Fibroblast of gingiva (primary cell): ENCODE measurements at regions not wholly inside any gene's neighbourhood (a gene's known extent, or its start where the extent isn't known, plus 50 kb on each side); places are given as distances from the start of the nearest gene placed in this dataset.

Source experiments
- DNase-seq: peaks from one replicate; pipeline ENCODE4 v3.0.0-alpha.2; 2011; ENCODE audit warnings: low read depth

DNA sequence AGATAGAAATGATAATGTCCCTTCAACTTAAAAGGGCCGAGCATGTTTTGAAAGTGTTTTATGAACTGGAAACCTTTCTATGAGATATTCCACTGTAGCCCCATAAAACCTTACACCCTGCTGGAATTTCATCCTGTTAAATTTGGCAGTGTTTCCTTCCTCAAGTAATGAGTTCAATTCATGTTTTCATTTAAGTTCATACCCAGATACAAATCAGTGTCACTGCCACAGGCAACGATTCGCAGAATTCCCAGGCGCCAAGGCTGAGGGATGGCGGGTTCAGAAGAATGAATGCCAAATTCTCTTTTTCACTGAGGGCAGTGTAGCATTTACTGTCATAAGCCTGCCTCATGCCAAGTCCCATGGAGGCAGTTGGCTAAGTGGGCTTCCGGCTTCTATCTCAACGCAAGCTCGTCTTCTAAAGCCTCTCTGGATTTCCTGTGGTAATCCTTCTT lies 511.8 kb upstream of the ID4 start:
- DNase-seq, result peak; percentile 6

DNA sequence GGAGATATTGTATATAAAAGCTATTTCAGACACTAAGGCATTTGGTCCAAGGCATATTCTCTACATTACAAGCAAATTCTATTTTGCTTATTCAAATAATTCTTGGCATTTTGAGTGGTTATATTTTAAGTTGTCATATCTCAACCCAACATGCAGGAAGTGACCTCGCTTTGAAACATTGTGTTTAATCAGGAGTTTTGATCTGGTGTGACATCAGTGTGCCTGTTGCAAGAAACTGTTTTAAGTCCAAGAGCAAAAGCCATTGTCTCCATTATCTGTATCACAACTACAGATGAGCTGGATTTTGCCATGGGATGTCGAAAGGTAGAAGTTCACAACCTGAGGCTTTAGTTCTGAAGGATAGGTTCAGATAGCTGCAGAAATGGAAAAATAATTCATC lies 509.9 kb upstream of the ID4 start:
- DNase-seq, result no peak

DNA sequence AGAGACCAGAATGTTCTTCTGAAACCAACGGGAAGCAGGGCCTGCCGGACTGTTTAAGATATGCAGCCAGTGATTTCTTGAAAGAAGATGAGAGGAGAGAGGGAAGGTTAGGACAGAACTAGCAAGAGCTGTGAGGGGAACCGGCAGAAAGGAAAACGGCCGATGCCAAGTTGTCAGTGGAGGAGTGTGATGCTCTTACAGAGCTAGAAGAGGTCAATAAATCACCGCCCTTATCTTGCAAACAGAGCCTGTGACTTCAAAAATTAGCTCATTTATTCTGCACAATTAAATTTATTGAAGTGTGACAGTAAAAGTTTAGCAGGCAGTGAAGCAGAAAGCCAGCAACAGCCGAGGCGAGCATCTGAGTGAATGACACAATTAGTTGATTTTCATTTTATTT lies 509.5 kb upstream of the ID4 start:
- no peak for DNase-seq

DNA sequence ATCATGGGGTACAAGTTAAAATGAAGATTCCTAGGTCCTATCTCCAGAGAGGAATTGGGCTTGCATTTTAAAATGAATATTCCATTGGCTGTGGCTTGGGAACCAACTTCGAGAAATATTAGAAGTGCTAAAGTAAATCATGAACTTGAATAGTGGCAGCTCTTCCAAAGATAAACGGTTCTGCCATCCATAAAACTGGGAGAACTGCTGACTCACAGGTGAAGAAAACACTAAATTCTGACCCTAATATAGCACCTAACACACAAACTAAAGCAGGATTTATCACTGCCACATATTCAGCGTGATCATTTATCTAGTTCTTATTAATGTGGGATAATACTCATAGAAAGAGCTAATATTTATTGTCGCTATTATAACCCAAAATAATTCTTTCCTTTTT lies 508.1 kb upstream of the ID4 start:
- DNase-seq, result no peak

DNA sequence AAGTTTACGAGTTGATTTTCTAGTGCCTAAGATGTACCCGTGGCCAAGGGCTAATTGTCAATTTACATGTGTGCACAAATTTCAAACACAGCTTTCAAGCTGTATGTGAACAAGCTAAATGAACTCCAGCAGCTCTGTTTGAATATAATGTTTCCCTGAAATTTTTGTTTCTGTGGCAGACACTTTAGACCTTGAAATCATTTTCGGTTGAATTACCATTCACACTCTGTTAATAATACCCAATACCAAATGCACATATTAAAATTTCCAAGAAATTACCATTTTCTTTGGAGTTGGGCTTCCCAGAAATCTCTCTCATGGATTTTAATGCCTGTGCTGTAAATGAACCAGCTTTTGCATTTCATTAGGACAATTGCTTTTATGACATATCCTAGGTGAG lies 506.1 kb upstream of the ID4 start:
- no peak for DNase-seq

DNA sequence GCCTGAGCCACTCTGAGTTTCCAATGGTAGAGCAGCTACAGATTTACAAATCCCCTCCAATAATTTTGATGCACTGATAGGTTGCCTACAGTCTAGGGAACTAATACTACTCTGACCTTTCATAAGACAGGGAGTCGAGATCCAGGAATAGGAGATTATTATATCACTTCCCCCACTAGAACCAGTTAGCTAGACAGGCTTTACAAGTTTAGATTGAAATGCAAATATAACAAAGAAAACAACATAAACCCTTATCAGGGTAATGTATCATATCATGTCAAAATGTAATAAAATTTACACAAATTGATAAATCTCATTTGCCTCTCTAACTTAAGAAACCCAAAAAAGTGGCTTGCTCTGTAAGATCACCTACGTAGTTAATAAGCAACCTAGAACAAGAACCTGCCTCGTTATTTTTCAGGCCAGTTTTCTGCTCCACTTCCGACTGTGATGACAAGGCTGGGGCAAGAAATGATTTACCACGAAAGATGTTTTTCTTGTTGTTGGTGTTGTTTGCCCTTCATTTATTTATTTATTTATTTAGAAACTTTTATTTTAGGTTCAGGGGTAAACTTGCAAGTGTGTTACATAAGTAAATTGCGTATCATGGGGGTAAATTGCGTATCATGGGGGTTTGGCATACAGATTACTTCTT lies 504.2 kb upstream of the ID4 start:
- DNase-seq, result no peak

DNA sequence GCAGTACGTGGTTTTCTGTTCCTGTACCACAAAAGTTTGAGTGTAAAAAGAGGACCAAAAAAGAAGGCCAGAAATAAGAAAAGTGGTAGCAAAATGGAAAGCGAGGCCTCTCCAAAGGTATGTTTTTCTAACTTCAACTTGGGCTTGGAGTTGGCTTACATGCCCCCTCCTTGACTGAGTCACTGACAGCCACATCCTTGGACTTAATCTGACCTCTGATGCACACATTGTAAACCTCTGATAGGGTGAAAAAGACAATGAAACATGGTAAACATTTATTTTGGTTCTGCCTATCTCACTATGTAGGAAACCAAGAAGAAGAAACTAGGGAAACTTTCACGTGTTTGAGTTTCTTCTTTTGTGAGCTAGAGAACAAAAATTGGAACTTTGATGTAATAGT lies 503.2 kb upstream of the ID4 start:
- no peak for DNase-seq

DNA sequence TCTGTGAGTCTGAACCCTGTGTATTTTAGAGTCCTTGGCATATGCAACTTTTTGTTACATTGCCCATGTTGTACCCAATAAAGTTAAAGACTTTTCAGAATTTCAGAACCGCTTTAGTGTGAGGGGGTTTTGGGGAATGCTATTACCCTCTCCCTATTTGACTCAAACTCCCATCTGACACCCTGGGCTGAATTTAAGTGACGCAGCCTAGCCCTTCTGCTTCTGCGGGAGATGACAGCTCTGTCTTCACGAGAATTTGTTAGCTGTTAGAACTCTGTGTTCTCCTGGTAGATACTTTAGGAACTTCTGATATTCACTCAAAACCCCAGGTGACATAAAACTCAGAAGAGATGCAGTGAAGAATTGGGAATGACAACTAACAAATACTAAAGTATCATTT lies 500.6 kb upstream of the ID4 start:
- DNase-seq, result no peak

DNA sequence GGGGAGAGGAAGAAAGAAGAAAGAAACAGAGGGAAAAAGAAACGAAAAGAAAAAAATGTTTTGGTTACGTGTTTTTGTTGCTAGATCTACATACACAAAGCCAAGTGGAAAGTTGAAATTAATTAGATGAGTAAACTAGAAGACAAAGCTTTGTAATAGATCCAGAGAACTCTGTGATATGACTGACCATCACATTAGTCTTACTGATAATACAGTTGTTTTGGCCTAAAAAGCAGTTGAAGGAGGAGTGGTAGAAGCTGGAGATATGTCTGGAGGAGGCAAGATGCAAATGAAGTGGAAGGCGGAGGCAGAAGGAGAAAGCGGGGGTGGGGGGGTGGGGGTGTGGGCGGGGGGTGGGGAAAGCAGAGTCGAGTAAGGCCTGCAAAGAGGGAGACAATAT lies 500.1 kb upstream of the ID4 start:
- DNase-seq, result no peak

DNA sequence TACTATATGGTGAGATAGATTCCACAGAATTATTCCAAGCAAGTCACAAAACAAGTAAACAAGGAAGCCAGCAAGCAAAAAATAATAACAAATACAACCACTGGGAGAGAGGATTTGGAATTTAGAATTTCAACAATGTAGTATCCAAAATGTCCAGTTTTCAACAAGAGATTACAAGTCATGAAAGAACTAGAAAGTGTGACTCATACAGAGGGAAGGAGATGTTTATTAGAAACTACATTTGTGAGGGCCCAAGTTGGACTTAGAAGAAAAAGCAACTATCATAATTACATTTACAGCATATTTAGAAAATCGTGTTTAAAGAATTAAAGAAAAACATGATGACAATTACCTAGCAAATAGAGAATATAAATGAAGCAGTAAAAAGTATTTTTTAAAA lies 494.6 kb upstream of the ID4 start:
- no peak for DNase-seq

DNA sequence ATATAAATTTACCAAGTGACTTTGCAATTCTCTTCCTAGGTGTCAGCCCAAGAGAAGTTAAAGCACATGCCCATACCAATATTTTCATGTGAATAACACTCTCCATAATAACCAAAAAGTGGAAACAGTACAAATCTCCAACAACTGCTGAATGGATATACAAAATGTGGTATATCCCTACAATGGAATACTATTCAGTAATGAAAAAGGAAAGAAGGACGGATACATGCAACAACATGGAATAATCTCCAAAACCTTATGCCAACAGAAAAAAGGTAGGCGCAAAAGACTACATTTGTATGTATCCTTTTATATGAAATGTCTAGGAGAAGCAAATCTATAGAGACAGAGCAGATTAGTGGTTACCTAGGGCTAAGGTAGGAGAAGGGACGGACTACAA lies 487.7 kb upstream of the ID4 start:
- DNase-seq, result no peak

DNA sequence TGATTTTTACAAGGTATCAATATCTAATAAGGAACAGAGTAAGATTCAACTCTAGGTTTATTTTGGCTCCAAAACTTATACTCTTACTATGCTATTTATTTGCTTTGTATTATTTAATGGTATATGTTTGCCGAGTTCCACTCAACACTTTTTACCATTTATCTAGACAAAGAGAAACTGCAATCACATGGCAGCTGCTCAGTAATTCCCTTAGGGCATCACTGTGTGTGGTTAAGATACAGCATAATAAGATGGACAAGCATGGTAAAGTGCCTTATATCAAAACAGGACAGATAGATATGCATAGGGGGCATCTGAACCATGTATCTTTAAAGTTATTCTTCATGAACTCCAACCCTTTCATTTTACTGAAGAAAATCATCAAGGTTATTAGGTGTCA lies 483.0 kb upstream of the ID4 start:
- DNase-seq, result no peak

DNA sequence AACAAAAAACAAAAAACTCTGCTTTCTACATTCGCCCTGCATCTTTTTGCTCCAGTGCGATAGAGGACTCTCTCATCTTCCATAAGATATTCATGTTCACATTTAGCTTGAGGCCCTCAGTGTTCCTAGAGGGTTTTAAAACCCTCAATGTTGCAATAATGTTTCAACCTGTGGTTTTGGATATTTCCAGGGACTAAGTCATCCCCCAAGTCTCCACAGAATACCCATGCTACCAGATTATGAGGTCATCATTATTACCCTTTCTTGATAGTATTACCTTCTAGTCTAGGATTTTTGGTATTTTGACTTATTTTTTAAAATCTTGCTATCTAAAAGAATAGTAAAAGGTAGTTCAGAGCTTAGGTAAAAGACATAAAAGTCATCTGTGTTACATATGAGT lies 480.5 kb upstream of the ID4 start:
- no peak for DNase-seq

DNA sequence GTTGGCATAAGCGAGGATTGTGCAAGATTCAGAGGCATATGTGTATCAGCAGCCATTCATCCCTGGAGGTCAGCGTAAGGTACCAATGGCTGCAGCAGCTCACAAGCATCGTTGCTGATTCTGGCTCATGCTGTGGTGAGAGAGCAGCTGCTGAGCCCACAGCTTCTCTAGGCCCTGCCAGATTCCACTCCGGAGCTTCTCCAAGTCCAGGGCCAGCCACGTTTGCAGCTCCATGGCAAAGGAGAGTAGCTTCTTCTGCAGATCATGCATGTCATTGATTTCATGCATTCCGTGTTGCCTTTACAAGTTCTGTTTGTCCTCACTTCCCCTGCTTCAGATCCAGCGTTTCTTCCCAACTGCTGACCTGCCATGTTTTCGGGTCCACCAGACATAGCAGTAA lies 474.8 kb upstream of the ID4 start:
- no peak for DNase-seq

DNA sequence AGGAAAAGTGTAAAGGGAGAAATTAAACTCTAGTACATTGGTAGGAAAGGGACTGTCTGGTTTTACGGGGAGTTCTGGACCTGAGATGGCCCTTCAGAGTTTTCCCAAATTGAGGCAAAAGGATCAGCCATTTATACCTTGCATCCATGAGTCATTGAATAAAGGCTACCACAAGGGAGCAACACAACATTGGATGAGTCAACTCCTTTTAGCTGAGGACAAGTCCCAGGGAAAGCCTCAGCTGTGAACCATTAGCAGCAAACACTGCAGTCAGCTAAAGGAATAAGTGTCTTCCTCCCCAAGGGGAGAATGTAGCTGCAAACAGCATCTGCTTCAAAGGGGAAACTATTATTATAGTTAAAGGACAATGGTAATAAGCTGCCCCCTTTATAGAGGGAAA lies 468.7 kb upstream of the ID4 start:
- DNase-seq, result peak; percentile 26

DNA sequence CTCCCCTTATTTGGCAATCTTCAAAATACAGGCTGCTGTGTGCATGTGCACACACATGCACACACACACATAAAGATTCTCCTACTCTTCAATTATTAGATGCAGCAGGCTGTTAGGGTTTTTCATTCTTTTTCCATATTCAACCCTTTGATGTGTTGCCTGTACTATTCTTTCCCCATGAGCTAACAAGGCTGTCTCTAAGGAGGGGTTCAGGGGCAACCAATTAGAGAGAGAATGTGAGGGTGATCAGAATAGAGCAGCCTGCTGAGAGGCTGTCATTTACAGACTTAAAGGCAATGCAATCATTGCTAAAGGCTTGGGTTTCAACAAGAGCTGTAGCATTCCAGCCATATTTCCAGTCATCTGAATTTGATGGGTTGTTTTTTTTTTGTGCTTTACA lies 467.4 kb upstream of the ID4 start:
- DNase-seq, result no peak

DNA sequence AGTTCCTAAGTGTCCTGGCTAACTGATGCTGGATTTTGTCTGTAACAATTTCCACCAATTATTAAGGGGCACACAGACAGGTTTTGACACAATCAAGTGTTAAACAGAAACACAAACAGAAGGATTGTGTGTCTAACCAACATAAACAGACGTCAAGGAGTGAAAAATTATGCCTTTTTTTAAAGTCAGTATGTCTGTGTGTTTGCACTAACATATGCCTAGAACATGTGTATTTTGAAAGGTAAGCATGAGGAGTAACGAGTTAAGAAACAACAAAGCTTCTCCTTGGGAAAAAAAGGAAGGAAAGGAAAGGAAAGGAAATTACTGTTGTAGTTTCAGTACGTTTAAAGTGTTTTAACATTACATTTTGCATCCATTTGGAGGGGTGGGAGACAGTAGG lies 466.3 kb upstream of the ID4 start:
- DNase-seq, result no peak

DNA sequence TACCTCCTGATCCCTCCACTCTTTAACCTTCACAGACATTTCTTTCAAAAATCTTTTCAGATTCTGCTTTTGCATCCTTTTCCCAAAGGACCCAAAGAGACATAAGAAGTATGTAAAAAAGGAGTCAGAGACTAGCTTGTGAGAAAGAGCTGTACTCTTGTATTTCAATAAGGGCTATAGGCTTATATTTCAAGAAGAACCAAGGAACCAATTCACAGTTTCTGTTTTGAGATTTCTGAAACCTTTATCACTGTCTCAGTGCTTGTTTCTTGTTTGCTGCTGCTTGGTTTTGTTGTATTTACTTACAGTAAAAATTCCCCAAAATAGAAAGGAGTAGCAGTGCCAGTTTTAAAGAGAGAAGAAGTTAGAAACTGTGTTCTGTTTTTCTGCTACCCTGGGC lies 461.6 kb upstream of the ID4 start:
- DNase-seq, result no peak

DNA sequence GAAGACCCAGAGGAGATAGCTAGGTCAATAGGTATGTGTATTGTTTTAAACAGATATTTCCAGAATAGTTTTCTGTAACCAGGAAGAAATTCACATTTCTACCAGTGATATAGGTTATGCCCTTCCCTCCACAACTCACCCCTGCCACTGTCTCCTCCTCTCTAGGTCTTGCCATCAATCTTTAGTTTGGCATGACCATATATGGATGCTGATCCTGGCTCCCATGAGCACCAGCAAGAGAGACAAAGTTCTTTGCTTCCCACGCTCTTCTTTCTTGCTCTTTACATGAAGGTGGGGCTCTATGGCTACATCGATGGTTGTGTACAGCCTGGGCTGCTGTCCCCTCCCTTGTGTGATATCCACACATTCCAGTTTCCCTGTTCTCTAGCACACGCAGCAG lies 459.4 kb upstream of the ID4 start:
- DNase-seq, result no peak

DNA sequence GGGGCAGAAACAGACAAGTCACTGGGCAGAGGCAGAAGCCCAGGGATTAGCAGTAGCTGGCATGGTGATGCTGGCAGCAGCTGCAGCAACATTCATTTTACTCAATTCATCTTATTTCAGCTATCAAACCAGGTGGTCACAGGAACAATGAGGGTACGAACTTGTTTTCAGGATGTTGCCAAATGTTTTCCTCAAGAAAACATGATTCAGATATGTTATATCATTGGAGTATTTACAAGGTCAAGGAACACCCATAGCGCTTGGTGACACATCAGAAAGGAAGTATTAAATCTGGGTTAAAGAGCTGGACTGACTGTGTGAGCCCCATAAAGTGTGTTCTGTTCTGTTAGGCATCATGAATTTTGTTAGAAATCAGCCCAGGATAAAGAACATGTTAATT lies 456.9 kb upstream of the ID4 start:
- no peak for DNase-seq

DNA sequence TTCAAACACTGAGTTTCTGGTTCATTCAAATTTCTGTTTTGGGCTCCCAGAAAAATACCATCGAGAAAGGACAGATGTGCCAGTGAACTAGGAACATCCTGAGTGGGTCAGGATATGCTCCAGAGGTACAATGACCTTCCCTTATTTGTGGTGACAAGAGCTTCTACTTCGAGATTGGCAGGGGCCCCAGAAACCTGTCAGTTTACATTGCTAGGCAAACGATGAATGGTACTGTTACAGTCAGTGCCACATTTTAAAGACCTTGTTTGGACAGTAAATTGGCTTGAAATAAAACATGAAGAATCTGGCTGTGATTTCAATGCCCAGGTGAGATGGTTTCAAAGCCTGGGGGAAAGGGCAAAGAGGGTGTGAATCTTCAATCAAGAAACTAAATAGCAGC lies 454.5 kb upstream of the ID4 start:
- no peak for DNase-seq

DNA sequence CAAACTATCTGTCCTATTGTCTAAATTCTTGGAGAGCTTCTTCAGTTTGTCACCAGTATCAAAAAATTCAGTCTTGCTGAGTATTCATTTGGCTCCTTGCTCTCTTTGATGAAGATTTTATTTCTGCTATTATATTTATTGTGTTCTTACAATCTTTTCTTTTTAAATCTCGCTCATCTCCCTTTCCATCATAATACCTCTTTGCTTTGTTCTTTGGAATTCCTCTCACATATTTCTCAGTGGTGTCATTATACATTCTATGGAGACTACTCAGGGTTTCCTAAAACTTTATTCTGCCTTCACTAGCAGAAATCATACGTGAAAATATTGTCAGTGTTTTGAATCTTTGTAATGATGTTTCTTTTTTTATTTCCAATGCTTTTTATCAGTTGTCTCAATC lies 445.2 kb upstream of the ID4 start:
- no peak for DNase-seq

DNA sequence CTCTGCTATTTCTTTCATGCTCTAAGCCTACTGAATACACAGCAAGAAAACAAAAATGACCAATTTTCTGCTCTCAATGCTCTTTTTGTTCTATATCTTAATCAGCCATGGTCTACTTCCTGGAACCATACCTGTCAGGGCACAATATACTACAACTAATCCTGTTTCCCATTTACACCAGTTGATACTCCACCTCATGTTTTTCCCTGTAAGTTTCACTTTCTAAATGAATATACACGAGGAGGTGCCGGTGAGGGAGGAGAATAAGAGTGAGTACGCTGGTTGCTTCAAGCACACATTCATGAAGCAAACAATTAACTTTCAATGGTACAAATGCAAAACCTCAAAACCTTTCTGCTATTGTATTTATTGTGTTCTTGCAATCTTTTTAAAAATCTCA lies 443.1 kb upstream of the ID4 start:
- no peak for DNase-seq

DNA sequence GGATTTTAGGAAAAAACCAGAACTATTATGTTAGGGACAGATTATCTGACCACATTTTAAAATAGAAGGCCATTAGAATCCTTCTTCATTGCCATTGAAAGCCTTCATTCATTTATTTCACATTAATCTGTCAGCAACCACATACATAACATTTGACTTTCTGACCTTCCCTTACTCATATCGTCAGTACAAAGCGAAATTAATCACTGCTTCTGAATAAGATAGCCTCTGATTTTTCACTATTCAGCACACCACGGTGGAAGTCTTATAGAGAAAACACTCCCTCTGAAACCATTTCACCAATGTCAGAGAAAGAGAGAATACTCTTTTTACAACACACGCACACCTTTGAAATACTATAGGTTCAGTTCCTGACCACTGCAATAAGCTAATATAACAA lies 442.5 kb upstream of the ID4 start:
- DNase-seq, result no peak

DNA sequence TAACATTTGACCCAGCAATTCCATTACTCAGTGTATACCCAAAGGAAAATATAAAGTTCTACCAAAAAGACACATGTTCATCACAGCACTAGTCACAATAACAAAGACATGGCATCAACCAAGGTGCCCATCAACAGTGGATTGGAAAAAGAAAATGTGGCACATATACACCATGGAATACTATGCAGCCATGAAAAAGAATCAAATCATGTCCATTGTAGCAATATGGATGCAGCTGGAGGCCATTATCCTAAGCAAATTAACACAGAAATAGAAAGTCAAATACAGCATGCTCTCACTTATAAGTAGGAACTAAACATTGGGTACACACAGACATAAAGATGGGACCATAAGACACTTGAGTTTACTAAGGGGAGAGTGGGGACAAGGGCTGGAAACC lies 441.9 kb upstream of the ID4 start:
- DNase-seq, result no peak
